ENCODE measurements at regions not wholly inside any gene's neighbourhood (a gene's known extent, or its start where the extent isn't known, plus 50 kb on each side); places are given as distances from the start of the nearest gene placed in this dataset.

DNA sequence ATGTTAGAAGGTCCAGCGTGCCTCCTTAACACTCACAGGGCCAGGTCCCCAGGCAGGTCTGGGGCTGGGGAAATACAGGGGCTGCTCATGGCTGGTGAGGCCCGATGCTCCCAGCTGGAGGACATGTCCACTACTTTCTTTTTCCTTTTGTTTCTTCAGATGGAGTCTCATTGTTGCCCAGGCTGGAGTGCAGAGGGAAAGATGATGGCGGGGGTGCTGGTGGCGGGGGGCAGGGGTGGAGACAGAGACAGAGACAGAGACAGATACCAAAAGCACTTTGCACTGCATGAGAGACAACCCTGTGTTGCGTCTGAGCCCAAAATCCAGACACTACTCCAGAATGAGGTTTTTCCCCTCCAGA, 211.0 kb downstream of the SH3BP4 start:
- in situ Hi-C loops (cut with MboI; ENCODE audit: low pct_unique_long_range_greater_than_20kb, low sequenced_read_pairs, unreplicated experiment), result no loop called here
- DNase-seq (ENCODE audit: low spot score), result no peak
- TF ChIP-seq, protein P1, sequence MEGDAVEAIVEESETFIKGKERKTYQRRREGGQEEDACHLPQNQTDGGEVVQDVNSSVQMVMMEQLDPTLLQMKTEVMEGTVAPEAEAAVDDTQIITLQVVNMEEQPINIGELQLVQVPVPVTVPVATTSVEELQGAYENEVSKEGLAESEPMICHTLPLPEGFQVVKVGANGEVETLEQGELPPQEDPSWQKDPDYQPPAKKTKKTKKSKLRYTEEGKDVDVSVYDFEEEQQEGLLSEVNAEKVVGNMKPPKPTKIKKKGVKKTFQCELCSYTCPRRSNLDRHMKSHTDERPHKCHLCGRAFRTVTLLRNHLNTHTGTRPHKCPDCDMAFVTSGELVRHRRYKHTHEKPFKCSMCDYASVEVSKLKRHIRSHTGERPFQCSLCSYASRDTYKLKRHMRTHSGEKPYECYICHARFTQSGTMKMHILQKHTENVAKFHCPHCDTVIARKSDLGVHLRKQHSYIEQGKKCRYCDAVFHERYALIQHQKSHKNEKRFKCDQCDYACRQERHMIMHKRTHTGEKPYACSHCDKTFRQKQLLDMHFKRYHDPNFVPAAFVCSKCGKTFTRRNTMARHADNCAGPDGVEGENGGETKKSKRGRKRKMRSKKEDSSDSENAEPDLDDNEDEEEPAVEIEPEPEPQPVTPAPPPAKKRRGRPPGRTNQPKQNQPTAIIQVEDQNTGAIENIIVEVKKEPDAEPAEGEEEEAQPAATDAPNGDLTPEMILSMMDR (IDR thresholded peaks at IDR 0.05; ENCODE audit: extremely low read depth, insufficient read depth, missing control alignments), result no peak

DNA sequence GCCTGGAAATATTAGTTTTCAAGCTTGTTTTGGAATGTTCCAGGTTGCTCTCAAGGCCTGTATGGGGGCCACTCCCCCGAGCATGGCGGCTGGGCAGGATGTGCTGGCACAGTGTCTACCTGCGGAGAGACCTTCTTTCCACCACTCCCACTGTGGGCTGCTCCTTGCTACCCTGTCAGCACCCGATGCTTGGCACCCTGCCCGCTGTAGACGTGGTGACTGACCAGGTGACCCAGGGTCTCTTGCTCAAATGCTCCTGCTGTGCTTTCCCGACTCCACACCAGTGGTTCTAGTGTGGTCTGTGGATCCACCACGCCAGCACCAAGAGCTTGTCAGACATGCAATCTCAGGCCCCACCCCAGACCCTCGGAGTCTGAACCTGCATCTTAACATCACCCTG, 213.3 kb downstream of the SH3BP4 start:
- in situ Hi-C loops (cut with MboI; ENCODE audit: low pct_unique_long_range_greater_than_20kb, low sequenced_read_pairs, unreplicated experiment), result no loop called here
- TF ChIP-seq, protein P1 (IDR thresholded peaks at IDR 0.05; ENCODE audit: extremely low read depth, insufficient read depth, missing control alignments), result no peak
- DNase-seq (ENCODE audit: low spot score), result no peak

DNA sequence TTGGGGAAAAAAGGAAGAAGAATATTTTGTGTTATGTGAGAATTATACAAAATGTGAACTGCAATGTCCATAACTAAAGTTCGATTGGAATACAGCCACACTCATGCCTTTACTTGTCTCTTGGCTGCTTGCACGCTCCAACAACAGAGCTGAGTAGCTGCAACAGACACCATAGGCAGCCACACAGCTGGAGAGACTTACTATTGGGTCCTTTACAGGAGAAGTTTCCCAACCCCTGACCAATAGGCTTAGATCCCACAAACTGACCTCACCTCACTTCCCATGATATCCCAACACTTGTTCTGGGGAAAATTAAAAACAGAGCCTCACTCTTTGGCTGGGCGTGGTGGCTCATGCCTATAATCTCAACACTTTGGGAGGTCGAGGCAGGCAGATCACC, 213.8 kb downstream of the SH3BP4 start:
- in situ Hi-C loops (cut with MboI; ENCODE audit: low pct_unique_long_range_greater_than_20kb, low sequenced_read_pairs, unreplicated experiment), result no loop called here
- TF ChIP-seq, protein P1 (IDR thresholded peaks at IDR 0.05; ENCODE audit: extremely low read depth, insufficient read depth, missing control alignments), result no peak
- no peak for DNase-seq (ENCODE audit: low spot score)

DNA sequence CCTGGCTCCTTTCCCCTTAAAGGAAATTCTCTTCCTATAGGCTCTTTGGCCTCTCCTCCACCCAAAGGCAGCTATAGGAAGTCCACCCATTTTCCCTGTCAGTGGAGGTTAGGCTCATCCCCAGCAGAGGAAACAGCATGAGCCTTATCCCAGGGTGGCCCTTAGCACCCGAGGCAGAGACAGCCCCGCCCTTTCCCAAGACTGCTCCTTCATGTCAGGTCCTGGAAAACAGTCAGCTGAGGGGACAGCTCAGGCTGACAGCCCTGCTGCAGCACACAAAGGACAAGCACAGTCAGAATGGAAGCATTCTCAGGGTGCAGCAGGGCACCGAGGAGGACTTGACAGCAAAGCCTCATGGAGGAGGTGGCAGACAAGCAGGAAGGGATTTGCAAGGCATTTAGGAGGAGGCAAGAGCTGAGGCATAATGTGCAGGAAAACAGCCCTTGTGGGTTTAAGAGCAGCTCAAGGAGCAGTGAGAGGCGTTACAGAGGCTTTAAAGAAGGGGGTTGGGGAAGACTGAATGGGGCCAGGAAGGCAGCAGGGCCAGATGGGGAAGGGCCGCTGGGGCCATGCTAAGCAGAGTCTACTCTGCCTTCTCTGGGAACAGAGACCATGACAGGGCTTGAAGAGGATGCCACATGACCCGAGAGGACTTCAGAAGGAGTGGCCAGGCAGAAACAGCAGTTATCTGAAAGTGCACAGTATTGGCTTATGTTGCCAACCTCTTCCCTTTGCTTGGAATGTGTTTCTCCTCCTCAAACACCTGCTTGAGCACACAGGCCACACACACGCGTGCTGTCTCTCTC, 216.6 kb downstream of the SH3BP4 start:
- TF ChIP-seq, protein P1 (IDR thresholded peaks at IDR 0.05; ENCODE audit: extremely low read depth, insufficient read depth, missing control alignments), result no peak
- DNase-seq (ENCODE audit: low spot score), result no peak
- in situ Hi-C loops (cut with MboI; ENCODE audit: low pct_unique_long_range_greater_than_20kb, low sequenced_read_pairs, unreplicated experiment), result no loop called here

DNA sequence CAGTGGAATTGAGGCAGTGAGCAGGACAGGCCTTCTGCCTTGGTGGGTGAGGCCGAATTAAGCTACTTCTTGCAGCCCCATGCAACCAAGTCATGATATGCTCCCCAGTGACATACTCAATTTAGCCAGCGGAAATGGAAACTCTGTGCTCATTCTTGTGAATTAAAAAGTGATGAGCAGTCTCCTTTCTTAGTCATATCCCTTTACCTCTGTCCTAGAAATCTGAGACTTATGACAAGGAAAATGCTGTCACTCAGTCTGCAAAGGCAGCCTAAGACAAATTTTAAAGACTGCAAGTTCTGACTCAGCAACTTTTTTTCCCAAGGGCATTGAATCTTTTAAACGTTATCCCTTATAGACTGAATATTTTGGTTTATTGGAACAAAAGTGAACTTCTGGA, 218.2 kb downstream of the SH3BP4 start:
- DNase-seq (ENCODE audit: low spot score), result no peak
- TF ChIP-seq, protein P1 (IDR thresholded peaks at IDR 0.05; ENCODE audit: extremely low read depth, insufficient read depth, missing control alignments), result no peak

DNA sequence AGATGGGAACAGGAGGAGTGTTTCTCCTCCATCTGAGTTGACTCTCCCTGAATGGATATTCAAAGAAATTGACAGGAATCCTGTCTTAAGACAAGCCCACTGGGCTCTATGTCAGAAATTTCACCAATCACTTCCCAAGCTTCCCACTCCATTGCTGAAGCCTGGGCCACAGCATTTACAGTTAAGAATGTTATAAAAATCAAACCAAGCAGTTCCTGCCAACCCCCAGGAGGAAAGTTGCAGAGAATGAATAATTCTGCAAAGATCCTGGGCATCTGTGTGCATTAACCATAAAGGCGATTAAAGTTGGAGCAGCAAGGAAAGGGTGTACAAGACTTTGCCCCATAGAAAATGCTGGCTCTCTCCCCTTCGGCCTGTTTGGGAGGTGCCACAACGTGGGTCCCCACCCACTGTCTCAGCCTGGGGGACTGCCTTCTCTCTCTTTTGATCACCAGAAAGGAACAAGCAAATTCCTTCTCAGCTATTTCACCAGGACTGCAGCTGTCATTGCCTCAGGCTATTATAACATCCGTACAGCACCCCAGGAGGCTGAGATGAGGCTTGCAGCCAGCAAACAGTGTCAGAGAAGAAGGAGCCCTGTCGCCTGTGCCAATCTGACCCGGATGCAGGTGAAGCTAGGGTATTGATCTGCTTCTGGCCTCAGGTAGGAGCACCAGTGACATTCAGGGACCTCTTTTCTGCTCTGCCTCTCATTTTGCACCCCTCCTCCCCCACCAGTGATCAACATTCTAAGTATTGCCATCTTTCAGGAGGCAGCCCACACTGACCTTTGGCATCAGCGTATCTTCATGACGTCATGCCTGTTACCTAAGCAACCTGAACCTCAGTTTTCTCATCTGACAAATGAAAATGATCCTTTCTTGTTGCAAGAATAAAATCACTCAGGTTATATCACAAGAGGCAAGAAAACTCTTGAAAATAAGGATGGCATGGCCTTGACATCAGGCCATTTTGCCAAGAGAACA, 219.0 kb downstream of the SH3BP4 start:
- DNase-seq (ENCODE audit: low spot score), result no peak
- in situ Hi-C loops (cut with MboI; ENCODE audit: low pct_unique_long_range_greater_than_20kb, low sequenced_read_pairs, unreplicated experiment), result no loop called here

More for the DNA sequence above, 218.2 kb downstream of the SH3BP4 start:
- in situ Hi-C loops (cut with MboI; ENCODE audit: low pct_unique_long_range_greater_than_20kb, low sequenced_read_pairs, unreplicated experiment), result no loop called here

More for the DNA sequence above, 219.0 kb downstream of the SH3BP4 start:
- TF ChIP-seq, protein P1 (IDR thresholded peaks at IDR 0.05; ENCODE audit: extremely low read depth, insufficient read depth, missing control alignments), result no peak

Measured in GM13977 (cell line).